ENCODE measurements at regions not wholly inside any gene's neighbourhood (a gene's known extent, or its start where the extent isn't known, plus 50 kb on each side); places are given as distances from the start of the nearest gene placed in this dataset.
"Not testable (repeated sequence)": the region's sequence is repeated elsewhere in the genome, so short reads cannot be mapped to it uniquely, and the experiment has no call there.

DNA sequence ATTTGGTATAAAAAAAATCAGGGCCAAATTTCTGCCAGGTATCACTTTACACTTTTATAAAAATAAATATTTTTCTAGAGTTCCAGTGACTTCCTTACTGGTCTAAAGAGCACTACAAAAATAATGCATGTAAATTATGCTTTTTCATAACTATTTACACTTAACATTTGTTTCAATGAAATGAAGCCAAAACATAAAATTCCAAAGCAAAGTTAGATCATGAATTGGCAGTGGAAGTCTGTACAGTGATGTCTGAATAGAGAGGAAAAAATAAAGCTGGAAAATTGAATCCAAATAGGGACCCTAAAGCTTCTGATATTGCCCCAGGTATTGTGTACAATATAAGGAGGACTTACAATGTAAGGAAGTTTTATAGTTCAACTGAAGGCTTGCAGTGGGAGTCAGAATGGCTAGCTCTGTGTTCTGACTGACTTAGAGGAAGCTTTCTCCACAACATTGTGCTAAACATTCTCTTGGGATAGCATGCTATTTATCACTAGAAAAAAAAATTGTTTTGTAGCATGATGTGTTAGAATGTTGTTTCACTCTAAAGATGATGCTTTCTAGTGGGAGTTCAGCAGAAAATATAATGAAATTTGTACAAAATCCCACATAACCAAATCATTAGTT is 288.2 kb upstream of the UGT8 start:
- DNase-seq = no peak

DNA sequence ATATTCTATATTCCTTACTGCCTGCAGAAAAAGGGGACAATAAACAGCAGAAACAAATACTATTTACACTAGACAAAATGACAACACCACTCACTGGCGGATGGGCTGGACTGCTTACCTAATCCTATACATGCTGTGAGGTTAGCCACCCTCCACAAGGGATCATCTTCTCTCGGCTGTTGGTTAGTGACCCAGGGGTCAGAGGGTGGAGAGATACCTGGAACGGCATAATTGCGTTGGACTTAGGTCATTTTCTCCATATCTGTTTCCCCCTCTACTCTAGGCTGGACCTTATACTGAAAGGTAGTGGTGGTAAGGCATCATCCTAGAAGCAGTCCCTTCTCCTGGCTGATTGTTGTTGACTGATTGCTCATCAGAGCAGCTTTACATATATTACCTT is 286.8 kb upstream of the UGT8 start:
- DNase-seq = no peak

- DNase-seq = no peak
Measured at GRCh38 chr4:114312338-114312737, 286.3 kb upstream of the UGT8 start.

- no peak for DNase-seq
Measured at GRCh38 chr4:114316789-114317188, 281.8 kb upstream of the UGT8 start.

DNA sequence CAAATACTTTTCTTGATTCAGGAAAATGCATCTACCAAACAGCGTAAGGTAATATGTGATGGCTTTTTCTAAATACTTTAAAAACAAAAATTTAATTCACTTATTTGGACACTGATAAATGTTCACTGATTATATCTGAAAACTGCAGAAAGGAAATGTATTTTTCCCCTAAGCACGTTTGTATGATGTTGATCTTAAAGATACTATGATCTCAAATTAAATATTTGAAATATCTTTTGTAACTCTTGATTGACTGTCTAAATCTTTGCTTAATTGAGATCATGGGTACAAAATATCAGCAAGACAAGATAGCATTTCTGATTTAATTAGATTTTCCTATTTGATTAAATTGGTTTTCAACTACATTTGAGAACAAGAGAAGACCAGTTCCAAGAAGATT is 281.0 kb upstream of the UGT8 start:
- no peak for DNase-seq

GRCh38 chr4:114318309-114318708 is 280.3 kb upstream of the UGT8 start:
- DNase-seq = no peak

DNA sequence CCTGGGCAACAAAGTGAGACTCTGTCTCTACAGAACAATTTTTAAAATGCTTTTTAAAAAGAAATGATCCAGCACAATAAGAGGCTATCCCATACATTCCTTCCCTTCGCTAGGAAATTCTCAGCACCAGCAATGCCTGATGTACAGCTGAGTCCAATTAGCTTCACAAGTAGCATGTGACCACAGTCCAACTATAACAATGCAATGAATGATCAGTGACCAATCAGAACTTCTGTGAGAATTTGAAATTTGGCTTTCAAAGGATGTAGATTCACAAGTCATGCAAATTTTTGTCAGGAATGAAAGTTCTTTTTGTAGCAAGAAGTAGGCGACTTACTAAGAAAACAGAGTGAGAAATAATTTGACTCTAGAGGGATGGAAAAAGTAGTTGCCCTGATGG is 278.5 kb upstream of the UGT8 start:
- DNase-seq = no peak

GRCh38 chr4:114321366-114321765 is 277.2 kb upstream of the UGT8 start:
- DNase-seq = no peak

DNA sequence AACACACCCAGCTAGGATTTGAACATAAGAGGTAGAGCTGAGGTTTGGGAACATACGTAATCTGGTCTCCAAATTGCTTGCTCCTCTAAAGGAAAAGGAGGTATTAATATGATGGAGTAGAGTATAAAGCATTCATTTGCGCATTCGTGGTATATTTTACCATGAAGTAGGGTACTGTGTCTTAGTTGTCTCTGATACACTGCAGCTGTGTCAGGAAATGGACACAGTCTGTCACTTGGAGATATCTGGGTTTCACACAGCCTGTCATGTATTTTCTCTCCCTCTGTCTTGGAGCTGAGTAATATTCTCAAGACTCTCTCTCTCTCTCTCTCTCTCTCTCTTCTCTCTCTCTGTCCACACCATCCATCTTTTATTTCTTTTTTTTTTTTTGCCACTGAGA is 274.8 kb upstream of the UGT8 start:
- no peak for DNase-seq

DNA sequence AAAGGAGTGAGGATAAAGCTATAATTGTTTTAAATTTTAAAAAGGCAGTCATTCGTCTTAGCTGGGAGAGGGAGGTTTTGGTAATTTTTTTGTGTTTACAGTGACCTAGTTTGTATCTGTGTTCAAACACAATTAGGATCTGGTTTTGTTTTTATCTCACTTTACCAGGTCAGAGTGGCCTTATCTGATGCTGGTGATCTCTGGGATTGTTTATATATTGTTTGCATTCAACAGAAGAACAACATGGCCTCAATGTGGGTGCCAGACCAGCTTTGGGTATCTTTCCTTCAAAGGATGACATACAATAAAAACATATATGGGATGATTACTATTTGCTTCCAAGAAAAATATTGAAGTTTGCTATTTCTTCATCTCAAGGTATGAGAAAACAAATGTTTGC is 272.2 kb upstream of the UGT8 start:
- DNase-seq = no peak

- DNase-seq = no peak
Measured at GRCh38 chr4:114332119-114332518, 266.5 kb upstream of the UGT8 start.

- not testable (repeated sequence) for DNase-seq
Measured at GRCh38 chr4:114334363-114334762, 264.2 kb upstream of the UGT8 start.

- DNase-seq = no peak
Measured at GRCh38 chr4:114334884-114335330, 263.7 kb upstream of the UGT8 start.

DNA sequence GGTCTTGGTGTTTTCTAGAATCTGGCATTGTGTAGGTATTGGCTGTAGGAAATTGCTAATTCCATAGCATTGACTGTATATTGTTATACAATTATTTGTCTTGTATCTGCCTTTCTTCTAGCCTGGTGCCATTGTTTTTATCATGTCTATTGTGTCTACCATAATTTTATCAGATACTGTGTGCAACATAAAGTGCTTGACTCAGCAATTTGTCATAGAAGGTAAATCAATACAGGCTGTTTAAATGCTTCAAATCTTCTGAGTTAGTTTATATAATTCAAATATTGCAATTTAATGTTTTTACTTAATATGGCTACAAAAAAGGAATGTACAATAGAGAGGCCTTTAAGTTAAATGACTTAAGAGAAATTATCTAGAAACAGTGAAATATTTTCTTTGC is 263.3 kb upstream of the UGT8 start:
- no peak for DNase-seq

DNA sequence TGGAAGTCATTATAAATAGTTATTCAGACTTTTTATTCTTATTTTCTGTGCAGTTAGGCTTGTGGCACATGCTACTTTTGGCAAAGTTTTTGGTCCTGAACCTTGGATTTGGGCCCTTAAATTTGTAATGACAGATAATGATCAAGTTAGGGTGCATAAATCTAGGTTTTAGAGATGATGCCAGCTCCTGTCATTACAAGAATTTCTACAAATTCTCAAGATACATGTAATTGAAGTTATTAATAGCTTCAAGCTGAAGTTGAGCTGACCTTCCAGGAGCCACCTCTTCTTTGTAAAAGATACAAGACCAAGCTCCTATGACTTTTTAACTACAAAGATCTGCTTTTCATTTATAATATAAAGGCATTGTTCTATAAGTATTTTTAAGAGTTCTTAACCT is 255.6 kb upstream of the UGT8 start:
- no peak for DNase-seq

- DNase-seq = no peak
Measured at GRCh38 chr4:114349543-114350175, 248.9 kb upstream of the UGT8 start.

GRCh38 chr4:114358901-114359300 is 239.7 kb upstream of the UGT8 start:
- DNase-seq = no peak

- DNase-seq = no peak
Measured at GRCh38 chr4:114361249-114361648, 237.4 kb upstream of the UGT8 start.

GRCh38 chr4:114364857-114365256 is 233.8 kb upstream of the UGT8 start:
- DNase-seq = no peak

- no peak for DNase-seq
Measured at GRCh38 chr4:114365591-114365990, 233.0 kb upstream of the UGT8 start.

DNA sequence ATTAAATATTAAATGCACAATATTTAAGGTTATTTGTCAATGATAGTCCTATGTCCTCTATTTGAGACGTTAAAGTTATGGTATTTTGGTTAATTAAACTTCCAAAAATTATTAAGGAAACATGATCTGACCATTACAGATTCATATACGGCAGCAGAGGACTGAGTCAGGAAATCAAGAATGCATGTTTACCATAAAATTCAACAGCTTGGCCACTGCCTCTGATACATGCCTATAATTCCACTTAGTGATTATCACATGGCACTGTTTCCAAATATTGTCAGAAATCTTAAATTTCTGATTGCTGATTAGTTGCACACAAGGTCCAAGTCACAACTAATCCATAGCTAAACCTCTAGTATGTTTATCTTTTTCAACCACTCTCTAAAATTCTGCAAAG is 232.2 kb upstream of the UGT8 start:
- DNase-seq = no peak

DNA sequence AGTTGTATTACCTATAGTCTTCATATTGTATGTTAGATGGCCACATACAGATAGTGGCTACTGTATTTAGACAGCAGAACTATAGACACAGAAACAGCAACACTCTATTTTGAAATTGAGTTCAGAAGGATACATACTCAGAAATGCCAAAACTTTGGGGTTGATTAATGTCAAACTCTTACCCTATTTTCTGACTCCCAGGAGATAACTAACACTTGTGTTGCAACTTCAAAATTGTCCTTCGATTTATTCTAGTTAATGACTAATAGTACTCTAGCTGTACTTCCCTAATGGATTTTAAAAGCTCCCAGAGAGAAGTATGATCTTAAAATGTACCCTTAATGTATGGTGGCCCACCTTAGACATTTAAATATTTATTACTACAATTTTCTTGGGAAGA is 229.9 kb upstream of the UGT8 start:
- peak in 1 of 3 donors; percentile 1 for DNase-seq

DNA sequence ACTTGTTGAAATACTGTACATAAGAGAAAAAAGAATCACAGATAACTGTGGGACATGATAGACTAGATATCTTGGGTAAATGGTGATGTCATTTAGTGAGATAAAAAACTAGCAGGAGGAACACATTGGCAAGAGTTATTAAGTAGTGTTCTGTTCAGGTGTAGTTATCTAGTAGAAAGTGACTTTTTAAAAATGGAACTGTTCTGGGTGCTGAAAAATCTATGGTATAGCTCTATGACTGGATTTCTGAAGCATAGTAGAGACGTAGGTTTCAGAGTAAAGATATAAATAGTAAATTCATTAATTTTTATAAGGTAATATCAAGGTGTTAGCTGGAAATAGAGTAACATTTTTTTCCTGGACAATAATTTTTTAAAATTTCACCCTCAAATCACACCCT is 225.1 kb upstream of the UGT8 start:
- DNase-seq = no peak

- DNase-seq = no peak
Measured at GRCh38 chr4:114378305-114378903, 220.2 kb upstream of the UGT8 start.

GRCh38 chr4:114383067-114383466 is 215.5 kb upstream of the UGT8 start:
- no peak for DNase-seq

Data from suppressor macrophage treated with lipopolysaccharide for 1 hour (primary cell).